HG02678 (cell line): ENCODE measurements at regions not wholly inside any gene's neighbourhood (a gene's known extent, or its start where the extent isn't known, plus 50 kb on each side); places are given as distances from the start of the nearest gene placed in this dataset.
"Not testable (repeated sequence)": the region's sequence is repeated elsewhere in the genome, so short reads cannot be mapped to it uniquely, and the experiment has no call there.

Experiments used
- ATAC-seq: cut with Tn5 transposase; IDR thresholded peaks from one replicate; pipeline ENCODE4 v1.9.1; 2021; ENCODE audit warnings: mild to moderate bottlenecking, moderate library complexity; ENCODE audit not compliant: unreplicated experiment

DNA sequence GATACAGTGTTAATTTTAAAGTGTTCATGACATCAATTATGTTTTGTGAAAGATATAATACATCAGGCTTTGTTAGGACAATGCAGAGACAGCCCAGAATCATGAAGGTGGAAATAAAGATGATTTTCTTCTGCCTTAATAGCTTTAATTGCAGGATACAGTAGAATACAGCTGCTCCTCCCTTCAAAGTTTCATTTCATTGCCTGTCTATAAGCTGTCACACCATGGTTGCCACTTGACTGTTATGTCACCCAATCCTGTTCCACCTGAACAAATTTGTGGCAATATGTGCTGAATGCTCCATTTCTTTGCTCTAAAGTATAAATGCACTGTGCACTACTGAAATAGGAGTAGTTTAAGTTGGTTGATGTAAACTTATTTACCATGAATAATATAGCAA, 537.8 kb upstream of the ROBO2 start:
- ATAC-seq: no peak

DNA sequence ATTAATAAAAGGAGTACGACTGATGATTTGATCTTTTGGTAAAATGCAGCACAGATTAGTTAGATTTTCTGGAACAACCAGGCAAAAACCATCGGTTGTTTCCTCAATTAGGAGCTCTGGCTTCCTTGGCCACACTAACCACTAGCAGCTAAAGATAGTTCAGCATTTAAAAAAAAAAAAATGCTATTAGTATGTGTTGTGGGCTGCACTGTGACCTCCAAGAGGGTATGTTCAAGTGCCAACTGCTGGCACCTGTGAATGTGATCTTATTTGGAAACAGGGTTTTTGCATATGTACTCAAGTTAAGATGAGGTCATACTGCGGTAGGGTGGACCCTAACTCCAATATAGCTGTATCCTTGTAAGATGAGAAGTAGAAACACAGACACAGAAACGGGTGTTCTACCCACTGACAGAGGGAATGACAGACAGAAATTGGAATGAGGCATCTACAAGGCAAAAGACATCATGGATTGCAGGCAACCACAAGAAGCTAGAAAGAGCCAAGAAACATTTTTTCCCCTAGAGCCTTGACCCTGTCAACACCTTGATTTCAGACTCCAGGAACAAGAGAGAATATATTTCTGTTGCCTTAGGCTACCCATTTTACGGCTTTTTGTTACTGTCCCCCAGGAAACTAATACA, 534.6 kb upstream of the ROBO2 start:
- no peak for ATAC-seq

DNA sequence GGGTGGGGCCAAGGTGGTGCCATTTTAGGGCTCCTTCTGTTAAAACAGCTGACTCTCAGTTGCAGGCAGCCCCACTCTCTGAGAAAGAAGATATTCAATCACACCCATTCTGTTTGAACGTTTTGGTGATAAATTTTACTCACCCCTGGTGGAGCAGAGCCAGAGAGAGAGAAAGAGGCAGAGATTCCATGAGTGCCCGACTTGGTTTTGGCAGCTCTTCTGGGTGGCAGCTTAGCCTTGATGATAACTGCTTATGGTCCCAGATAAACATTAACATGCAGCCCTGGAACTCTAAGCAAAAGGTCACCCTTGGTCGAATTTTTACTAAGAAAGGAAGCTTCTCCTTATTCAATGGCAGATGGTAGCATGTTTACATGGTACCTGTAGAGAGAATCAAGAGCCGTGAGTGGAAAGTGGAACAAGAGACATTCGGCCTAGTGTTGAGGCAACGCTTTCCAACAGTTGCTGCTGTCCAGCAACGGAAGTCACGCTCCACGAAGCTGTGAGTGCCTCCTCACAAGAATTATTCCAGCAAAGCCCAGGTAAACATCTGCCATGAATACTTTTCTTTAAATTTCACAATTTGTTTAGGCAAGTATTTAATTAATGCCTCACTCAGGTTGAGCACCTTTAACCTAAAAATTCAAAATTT, 530.6 kb upstream of the ROBO2 start:
- ATAC-seq: no peak

DNA sequence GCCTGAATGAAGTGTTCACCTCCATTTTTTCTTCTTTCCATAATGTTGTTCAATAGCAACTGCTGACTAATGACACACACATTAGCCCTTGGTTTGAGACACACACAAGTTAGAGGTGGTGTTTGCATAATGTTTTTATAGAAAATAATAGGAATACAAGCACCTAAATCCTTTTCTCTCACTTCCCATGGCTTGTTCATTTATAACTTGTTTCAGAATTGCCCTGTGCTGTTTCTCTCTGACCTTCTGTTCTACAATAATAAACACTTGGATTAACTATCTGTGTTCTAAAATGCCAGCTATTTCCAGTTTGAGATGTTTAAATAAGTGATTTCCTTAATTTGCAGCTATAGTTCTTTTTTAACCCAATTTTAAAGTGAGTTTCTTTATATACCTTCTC, 525.1 kb upstream of the ROBO2 start:
- ATAC-seq: no peak

DNA sequence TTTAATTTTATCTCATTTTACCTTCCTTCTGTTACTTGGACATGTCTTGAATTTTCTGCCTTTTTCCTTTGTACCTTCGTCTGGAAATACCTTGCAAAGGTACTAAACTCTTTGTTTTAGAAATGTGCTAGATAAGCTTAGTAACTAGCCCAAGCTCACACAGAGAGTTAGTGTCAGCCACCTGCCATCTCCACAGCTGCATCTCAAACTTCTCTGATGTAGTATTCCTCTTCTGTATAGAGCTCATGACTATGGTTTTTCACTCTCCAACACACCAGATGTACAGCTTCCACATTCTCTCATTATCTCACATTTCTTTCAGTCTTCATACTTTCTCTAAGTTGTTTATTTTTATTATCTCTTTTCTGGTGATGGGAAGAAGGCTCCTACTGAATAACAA, 516.6 kb upstream of the ROBO2 start:
- ATAC-seq: no peak

DNA sequence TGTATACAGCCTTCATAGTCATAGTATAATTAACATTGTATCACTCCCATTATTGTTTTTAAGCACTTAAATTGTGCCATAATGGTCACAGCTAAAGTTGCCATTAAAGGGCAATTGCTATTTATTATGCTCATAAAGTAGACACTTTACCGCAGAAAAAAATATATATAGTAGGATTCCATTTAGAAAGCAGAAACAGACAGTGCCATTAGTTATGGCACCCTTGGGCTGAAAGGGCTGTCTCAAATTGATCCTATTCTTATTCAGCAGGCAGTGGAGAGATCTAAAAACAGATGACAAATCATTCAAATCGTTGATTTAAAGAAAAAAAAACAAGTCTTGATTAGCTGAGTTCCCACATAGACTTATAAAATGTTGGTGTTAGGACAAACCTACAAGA, 514.2 kb upstream of the ROBO2 start:
- no peak for ATAC-seq

DNA sequence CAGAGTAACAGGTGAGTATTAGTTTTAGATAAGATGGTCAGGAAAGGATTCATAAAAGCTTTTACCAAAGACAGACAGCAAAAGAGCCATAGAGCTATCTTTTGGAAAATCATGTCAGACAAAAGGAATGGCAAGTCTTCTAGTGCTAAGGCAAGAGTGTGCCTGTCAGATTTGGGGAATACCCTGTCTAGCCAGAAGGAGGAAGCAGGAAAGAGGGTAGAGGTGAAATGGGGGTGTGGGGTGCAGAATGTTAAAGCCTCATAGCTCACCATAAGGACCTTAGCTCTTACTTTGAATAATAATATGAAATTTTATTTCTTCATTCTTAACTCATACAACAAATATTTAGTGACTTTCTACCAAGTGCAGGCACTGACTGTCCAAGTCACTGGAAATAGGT, 512.1 kb upstream of the ROBO2 start:
- no peak for ATAC-seq

DNA sequence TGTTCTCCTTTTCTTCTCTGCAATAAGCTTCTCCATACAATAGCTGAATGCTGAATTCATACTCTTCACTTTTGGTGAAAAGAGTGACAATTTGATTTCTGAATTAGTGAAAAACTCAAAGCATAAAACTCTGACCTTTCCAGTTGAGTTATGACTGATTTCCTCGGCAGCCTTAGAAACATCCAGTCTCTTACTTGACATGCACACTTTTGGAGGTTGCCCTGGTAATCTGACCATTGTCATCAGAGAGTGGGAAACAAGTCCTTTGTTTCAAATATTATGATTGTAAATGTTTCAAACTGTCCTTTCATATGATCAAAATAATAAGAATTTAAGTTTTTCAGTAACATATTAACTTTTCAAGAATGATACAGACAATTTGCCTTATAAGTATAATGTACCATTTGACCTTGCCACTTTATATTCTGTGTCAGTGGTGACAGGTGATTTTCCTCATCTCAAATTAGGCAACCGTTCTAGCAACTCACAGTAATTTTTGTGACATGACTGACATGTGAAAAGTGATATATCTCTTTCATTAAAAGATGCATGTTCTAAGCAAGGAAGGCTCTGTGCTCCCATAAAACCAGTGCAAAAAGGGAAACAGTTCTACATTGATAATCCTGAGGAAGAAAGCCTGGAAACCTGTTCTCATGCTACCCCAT, 507.6 kb upstream of the ROBO2 start:
- no peak for ATAC-seq

DNA sequence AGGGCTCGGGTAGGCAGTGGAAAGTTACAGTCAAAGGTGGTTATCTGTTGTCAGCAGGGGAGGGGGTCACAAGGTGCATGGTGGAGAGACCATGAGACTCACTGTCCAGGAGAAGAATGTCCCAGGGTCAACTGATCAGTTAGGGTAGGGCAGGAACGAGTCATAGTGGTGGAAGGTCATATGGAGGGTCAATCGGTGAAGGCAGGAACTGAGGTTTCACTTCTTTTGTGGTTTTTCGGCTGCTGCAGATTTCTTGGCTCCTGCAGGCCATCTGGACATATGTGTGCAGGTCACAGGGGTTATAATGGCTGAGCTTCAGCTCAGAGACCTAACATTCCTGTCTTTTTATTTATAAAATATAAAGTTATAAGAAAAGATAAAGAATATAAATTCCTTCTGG, 506.2 kb upstream of the ROBO2 start:
- not testable (repeated sequence) for ATAC-seq

DNA sequence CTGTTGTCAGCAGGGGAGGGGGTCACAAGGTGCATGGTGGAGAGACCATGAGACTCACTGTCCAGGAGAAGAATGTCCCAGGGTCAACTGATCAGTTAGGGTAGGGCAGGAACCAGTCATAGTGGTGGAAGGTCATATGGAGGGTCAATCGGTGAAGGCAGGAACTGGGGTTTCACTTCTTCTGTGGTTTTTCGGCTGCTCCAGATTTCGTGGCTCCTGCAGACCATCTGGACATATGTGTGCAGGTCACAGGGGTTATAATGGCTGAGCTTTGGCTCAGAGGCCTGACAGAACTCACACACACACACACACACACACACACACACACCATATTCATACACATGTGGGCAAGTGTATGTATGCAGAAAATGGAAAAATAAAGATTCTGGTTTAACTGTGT, 502.0 kb upstream of the ROBO2 start:
- ATAC-seq: not testable (repeated sequence)

DNA sequence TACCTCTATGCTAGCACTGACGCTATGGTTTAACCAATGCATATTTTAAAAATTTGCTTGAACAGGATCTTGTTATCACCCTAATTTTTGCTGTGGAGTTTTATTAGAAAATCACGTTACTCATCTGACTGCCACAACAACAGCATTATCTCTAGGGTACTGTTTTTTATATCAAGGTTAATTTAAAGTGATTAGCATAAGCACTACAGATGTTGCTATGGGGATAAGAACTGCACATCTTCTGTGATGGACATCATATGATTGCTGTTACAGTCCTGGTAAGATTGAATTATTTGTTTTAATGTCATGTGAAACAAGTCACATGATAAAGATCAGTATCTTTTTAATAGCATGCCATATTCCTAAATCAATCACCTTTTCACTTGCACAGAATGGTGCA, 492.2 kb upstream of the ROBO2 start:
- ATAC-seq: no peak

DNA sequence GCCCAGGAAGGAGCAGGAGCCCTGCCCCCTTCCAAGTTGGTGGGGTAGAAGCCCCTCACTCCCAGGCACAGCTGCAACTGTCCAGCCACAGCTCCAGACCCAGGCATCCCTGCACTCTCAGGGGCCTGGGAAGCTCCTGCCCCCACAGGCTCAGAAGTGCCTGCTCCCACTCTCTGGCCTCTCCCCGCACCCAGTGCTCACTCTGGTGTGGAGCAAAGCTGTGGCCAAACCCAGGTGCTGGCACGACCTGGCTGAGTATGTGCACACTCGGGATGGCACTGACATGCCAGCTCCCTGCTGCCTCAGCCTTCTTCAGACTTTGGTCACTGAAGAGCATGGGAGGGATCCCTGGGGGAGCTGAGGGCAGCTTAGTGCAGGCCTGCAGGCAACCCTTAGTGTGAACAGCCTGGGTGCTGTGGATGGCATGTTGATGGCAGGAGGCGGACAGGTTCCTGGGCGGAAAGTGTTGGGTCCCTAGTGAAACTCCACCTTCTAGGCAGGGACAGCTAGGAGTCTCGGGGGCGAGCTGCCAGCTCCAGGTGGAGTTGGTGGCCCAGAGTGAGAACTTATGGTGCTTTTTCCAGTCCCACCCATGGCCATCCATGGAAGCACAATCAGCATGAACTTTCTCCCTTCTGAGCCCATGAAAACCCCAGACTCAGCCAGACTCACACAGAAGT, 489.2 kb upstream of the ROBO2 start:
- no peak for ATAC-seq

DNA sequence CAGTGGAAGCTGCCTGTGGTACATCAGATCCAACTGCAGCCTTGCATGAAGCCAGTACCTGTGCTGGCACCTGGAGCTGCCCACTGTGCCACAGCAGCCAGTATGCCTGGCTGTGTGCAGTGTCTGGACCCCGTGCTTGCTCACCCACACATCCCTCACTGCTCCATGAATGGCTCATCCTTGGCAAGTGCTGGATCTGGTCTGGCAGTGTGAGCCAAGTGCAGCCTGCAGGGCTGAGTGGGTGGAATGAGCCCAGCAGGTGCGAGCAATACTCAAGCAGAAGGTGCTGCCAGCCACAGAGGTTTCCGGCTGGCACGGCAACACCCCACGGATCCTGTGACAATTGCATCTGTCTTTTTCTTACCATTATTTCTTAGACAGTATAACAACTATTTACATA, 488.2 kb upstream of the ROBO2 start:
- ATAC-seq: no peak

DNA sequence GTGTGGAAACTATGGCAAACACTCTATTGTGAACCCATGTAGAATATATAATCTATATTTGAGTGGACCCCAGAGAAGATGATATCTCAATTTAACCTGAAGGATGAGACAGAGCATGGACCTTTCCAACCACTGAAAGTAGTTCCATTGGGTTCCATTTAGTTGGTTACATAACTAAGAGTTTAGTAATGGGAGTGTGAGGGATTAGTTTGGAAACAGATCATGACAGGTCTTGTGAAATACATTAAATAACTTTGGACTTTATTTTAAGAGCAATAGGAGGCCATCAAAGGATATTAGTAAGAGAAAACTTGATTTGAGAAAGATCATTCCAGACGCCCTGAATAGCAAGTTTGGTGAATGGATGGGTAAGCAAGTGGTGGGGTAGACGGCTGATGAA, 487.2 kb upstream of the ROBO2 start:
- no peak for ATAC-seq

DNA sequence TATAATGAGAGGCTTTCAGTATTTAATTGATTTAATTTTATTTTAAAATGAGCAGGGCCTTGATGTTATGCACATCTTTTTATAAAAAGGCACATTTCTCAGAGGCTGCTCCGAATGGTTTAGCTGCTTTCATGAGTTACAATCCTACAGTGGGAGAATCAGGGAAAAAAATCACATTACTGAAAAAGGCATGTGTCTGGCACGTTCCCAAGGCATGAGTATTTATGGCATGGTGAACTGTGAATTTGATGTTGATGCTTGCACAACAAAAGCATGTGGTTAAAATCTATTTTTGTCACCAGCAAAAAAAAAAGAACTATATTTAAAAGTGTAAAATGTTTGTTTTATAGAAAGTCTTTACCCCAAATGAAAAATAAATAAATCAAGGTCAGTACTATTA, 485.2 kb upstream of the ROBO2 start:
- ATAC-seq: no peak

DNA sequence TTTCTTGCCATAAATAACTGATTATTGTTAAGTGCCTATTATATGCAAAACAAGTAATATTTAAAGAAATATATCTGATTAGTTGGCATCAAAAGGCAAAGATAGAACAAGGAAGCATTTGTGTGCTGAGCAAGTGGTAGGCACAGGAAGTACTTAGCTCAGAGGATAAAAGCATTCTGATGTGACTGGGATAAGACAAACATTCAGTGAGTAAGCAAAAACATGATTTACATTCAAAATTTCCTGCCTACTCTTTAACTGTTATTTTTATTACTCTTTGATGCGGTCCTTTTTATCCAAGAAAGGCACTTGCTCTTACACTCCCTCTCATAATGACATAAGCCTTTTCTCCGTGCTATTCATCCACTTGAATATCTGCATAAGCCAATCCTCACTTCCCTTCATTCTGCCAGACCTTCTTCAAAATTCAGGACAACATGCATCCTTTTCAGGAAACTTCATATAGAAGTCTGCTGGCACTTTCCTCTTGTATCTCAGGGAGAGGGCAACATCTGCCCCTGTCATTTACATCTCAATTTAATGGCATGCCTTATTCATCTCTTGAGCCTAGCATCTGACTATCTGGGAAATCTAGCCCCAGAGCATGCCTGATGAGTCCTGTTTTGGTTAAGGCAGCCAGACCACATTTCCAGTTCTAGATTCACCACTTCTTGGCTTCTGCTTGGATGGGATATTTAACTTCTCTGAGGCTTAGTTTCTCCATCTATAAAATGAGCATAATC, 478.2 kb upstream of the ROBO2 start:
- ATAC-seq: no peak

DNA sequence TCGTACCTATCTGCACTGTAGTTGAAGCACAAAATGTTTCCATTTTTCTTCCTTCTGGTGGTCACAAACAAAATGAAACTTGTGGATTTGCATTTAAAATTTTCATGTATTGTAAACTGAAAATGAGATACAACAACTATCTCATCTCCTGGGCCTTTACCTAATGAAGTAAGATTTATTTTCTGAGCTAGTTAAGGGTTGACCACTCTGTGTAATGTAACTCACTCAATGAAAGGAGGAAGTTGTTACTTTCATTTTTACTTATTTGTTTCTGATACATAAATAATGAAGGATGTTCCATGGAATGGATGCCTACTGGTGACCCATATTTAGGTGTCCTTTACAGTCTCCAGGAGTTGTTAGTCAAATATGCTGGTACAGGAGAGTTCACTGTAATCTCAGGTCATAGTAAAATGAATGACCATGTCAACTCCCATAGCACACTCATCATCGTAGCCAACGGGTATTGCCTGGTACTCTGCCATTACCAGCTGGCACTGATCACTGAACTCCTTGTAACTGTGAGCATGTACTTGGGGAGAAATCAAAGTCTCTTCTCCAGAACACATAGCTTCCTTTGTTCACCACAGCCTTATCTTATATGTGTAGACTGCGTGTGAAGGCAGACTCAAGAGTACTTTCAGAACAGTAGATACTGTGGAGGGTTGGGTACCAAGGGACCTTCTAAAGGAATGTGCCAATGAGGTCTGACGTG, 474.2 kb upstream of the ROBO2 start:
- ATAC-seq: no peak

DNA sequence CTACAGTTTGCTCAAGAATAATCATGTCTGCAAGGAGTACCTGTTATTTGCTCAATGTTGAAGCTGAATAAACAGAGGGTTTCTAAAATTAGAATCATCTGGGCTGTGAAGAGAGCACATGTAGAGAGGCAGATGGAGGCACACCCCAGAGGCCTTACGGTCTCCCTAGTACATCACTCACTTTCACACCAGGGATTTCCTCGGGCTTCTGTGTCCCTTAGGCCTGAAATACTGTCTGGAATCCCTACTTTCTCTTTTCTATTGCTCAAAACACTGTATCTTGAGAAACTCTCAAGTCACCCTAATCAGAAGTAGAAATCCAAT, 473.7 kb upstream of the ROBO2 start:
- ATAC-seq: no peak

DNA sequence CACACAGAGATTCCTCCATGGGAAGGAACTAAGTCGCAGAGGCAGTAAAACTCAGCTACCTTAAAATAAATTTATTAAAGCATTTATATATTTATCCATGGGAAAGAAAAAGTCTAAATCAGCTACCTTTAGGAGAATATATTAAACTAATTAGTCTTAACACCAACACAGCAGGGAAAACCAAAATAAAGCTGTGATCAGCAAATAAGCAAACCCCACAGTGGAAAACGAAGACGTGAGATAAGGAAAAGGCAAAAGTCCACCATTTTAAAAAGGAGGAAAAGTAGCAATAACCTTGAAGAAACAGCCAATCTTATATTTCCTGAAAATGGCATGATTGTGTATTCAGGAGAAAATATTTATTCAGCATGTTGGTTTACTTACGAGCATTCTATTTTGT, 473.0 kb upstream of the ROBO2 start:
- ATAC-seq: no peak

DNA sequence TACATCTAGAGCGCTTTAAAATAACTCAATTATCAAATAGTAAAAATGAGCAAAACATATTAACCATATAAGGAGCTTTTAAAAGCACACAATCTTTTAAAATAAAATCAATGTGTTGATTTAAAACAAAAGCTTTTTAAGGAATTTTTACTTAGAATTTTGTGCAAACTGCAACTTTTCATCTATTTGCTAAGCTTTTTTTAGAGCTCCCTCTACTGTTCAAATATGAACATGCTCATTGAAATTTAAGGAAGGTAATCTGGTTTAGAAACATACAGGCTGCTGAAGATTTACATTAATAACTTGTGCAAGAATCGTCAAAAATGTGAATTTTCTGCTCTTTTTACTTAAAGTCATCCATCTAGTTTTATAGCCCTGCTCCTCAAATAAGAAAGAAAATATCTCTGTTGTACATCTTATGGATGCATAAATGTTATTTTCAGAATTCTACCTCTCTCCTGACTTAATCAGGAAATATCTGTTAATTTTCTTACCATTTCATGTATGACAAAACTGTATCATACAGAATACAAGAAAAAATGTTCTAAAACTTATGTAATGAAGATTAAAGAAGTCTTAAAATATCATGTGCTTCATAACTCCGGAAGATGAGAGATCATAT, 469.4 kb upstream of the ROBO2 start:
- no peak for ATAC-seq
